Vagina (tissue), 2 donors: ENCODE measurements at regions not wholly inside any gene's neighbourhood (a gene's known extent, or its start where the extent isn't known, plus 50 kb on each side); places are given as distances from the start of the nearest gene placed in this dataset.

Source experiments
- POLR2A ChIP-seq, 2 donors: fragments of 450-650 bp; IDR thresholded peaks; one replicate each; pipeline ENCODE4 v1.6.1; 2017; ENCODE audit warnings: antibody characterized with exemption in 2 of 2, mild to moderate bottlenecking in 2 of 2, moderate library complexity in 2 of 2
- POLR2AphosphoS5 ChIP-seq, 2 donors: sonication (generic); formaldehyde crosslinking; IDR thresholded peaks; one replicate each; pipeline ENCODE4 v1.9.0; 2017; ENCODE audit warnings: antibody characterized with exemption in 2 of 2, mild to moderate bottlenecking in 2 of 2, low read depth in 1 of 2; ENCODE audit not compliant: insufficient read depth in 1 of 2
- TF ChIP-seq, protein P1 (sequence below), 3 experiments: fragments of 450-650 bp in 2 of 3; fragments of 200-600 bp in 1 of 3; sonication (generic) in 1 of 3; IDR thresholded peaks; one replicate each; pipeline ENCODE4 v1.5.1; 2017 to 2019; ENCODE audit warnings: antibody characterized with exemption in 3 of 3, mild to moderate bottlenecking in 2 of 3, moderate library complexity in 2 of 3

DNA sequence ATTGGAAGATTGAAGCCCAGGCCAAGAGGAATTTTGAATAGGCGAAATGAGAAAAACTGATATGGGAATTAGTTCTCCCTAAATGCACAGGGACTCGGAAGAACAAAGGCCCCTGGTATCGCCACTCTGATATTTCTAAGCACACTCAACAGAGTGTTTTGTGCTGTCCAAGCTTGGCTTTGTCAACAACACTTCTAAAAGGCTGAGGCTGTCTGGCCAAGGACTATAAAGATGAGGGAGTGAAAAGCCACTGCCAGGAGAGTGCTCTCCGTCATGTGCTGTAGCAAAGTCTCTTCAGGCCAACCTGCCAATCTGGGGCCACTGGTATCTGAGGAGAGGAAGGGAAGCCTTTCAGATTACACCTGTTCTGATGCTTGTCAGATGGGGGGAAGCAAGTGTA is 611.2 kb upstream of the PIK3C3 start:
- TF ChIP-seq, protein P1, sequence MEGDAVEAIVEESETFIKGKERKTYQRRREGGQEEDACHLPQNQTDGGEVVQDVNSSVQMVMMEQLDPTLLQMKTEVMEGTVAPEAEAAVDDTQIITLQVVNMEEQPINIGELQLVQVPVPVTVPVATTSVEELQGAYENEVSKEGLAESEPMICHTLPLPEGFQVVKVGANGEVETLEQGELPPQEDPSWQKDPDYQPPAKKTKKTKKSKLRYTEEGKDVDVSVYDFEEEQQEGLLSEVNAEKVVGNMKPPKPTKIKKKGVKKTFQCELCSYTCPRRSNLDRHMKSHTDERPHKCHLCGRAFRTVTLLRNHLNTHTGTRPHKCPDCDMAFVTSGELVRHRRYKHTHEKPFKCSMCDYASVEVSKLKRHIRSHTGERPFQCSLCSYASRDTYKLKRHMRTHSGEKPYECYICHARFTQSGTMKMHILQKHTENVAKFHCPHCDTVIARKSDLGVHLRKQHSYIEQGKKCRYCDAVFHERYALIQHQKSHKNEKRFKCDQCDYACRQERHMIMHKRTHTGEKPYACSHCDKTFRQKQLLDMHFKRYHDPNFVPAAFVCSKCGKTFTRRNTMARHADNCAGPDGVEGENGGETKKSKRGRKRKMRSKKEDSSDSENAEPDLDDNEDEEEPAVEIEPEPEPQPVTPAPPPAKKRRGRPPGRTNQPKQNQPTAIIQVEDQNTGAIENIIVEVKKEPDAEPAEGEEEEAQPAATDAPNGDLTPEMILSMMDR (IDR thresholded peaks at IDR 0.05): no peak
- no peak for TF ChIP-seq POLR2A (IDR thresholded peaks at IDR 0.05)
- no peak for TF ChIP-seq POLR2AphosphoS5 (IDR thresholded peaks at IDR 0.05; ENCODE audit: insufficient read depth in 1 of 2, low read depth in 1 of 2)
